KG1 (cell line): ENCODE measurements at regions not wholly inside any gene's neighbourhood (a gene's known extent, or its start where the extent isn't known, plus 50 kb on each side); places are given as distances from the start of the nearest gene placed in this dataset.
"Not testable (repeated sequence)": the region's sequence is repeated elsewhere in the genome, so short reads cannot be mapped to it uniquely, and the experiment has no call there.

Experiments
- DNase-seq: peaks from one replicate; lab custom pipeline; 2025; lab: John Stamatoyannopoulos, UW

DNA sequence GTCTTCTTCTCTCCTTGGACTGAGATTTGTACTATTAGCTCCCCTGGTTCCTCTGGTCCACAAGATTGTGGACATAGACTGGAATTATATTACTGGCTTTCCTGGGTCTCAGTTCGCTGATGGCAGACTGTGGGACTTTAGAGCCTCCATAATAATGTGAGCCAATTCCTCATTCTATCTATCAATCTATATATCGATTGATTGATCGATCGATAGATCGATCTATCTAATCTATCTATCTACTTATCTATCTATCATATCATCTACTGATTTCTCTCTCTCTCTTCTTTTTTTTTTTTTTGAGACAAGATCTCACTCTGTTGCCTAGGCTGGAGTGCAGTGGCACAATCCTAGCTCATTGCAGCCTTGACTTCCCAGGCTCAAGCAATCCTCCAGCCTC is 51.5 kb upstream of the DDR1 start:
- no peak for DNase-seq

DNA sequence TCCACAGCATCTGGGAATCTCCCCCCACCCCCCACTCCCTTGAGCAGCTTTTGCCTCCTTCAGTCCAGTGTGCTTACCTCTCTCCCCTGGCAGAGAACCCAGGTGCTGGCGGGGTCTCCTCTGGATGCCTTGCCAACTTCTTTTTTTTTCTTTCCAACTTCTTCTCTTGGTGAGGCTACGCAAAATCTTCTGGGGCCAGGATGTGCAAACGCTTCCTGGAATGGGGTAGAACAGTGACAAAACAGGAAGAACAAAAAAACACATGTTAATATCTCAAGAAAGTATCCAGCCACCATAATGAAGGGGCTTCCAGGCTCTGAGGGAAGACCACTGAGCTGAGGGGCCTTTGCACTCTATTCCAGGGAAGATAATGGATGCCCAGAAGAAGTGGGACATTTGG is 53.9 kb upstream of the DDR1 start:
- no peak for DNase-seq

DNA sequence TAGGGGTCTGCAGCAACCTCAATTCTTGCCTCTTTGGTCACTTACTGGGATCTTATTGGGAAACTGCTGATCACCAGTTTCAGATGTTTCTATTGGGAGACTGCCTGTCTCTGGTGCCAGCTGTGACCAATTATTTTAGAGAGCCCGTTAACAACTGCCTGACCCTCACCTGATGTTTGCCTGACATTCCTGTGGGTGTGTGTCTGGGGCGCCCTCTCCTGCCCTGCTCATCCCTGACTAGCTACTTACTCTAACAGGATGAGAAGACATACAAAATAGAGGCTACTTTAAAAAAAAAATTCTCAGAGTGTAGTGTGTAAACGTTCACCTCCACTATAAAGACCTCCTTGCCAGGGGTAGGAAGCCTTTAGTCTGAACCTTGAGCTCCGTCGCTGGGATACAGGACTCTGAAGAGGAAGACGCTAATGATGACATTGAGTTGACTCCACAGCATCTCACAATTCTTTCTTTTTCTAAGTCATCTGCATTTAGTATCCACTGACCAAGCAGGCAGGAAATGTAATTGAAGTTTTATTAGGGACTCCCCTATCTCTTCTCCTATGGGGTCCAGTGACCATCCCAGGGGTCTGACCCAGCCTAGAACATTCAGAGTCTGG is 54.6 kb upstream of the DDR1 start:
- DNase-seq, result no peak

GRCh38 chr6:30829033-30829432 is 55.3 kb upstream of the DDR1 start:
- DNase-seq, result no peak

GRCh38 chr6:30828027-30828962 is 56.0 kb upstream of the DDR1 start:
- peak; percentile 26 for DNase-seq

- no peak for DNase-seq
Measured at GRCh38 chr6:30826961-30827342, 57.4 kb upstream of the DDR1 start.

GRCh38 chr6:30824698-30825097 is 59.6 kb upstream of the DDR1 start:
- no peak for DNase-seq

DNA sequence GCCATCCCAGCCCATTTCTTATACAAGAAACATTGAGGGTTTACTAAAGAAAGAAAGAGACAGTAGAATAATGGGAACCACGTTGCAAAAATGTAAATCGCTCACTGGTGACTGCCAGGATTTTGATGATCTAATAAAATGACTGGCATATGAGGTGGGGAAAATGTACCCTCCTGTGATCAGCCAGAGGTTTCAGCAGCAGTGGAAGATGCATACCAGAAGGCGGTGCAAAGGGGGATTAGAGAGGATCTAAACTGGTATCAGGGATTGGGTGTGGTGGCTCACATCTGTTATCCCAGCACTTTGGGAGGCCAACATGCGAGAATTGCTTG is 60.8 kb upstream of the DDR1 start:
- DNase-seq, result no peak

DNA sequence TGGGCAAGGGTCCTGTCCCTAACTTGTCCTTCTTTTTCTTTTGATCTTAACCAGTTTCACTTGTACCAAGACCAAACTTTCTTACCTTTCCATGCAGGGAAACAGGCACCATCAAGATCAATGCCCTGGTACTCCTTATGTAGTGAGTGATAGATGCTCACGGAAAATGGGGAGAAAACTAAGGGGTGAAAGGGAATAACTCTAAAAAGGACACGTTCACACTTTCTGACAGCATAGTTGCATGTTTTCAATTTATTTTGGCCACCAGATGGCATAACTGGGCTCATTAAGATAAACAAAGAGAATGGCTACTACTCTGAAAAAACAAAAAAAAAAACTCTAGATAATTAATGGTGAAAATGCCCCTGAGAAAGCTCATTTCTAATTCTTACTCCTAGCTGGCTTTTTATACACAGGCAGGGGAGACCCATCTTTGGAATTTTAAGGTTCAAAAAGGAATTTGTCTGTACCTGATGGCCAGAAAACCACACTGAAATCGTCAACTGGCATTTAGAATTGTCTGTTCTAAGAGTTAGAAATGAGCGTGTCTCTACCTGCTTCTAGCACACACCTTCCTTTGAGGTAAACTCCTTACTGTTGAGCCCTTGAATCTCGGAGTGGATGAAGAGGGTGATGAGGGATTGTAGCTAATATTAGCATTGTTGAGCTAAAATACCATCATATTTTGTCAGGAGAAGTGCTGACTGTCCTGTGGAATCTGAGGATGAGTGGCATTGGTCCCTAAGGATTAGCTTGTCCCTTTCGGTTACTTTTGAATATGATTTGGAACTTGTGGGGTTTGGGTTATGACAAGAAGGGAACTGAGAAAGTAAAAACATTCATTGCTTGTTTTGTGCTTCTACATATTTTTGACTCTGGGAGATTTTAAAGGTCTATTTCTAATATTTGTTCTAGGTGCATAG is 62.2 kb upstream of the DDR1 start:
- DNase-seq, result peak; percentile 16

- no peak for DNase-seq
Measured at GRCh38 chr6:30820193-30820592, 64.1 kb upstream of the DDR1 start.

DNA sequence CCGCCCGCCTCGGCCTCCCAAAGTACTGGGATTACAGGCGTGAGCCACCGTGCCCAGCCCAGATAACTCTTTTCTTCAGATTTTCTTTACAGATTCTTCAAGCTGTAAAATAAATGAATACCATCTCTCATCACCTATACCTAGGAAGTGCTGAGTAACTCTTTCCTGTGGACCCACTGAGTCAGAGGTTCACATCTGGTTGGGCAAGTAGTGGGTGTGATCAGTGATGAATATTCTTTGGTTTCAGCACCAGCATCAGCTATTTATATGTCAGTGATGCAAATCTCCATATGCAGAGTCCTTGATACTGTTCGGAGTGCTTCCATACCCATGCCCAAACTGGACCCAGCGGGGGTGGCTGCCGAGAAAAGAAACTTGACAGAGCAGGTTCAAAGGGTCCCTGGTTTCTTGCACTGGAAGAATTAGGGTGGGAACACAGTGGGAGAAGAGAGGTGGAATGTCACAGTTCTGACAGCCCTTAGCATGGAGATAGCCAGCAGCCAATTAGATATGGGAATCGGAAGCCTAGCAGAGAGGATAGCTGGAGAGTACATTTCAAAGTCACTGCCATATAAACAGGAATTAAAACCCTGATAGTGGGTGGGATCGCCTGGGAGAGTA is 64.9 kb upstream of the DDR1 start:
- DNase-seq, result no peak

DNA sequence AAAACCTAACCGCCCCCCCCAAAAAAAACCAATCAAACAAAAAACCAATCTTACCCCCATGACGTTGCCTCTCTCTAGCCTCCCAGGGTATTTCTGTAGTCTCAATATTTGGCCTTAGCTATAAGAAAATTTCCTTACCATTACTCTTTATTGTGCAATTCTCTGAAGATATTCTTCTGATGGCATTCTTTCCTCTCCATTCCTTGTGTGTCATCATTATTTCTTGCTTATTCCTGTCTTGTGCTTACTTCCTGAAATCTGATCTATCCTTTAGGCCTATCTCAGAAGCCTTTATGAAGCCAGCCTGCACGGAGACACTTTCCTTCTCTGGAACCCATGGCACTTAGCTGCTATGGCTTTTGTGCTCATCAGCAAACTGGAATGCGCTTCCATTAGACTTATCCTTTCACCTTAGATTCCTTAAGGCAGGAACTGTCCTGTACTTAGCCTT is 65.9 kb upstream of the DDR1 start:
- no peak for DNase-seq

DNA sequence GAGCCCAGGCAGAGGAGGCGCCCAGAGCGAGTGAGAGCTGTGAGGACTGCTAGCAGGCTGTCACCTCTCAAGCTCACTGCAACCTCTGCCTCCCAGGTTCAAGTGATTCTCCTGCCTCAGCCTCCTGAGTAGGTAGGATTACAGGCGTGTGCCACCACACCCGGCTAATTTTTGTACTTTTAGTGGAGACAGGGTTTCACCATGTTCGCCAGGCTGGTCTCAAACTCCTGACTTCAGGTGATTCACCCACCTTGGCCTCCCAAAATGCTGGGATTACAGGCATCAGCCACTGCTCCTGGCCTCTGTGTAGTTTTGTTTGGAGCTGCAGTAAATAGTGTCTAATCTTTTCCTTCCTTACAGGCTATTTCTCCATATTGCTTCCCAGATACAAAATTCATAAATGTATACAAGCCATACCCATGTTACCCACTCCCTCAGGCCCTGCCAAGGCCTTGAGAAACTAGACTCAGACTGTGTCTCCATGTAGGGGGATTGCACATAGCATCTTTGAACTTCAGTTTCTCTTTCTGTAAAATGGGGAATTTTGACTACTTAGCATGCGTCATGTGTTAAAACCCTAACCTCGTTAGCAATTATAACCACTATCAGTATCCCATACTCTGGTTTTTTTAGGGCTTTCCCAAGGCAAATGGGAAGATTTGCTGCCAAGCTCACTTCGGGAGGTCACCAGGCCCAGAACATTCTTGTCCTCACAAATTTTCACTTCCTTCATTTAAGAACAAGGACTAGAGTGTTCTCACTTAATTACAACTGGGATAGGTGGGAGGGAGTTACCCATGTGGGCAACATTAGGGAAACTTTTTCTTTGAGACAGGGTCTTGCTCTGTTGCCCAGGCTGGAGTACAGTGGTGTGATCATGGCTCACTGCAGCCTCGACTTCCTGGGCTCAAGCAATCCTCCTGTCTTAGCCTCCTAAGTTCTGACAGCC is 67.3 kb upstream of the DDR1 start:
- no peak for DNase-seq

DNA sequence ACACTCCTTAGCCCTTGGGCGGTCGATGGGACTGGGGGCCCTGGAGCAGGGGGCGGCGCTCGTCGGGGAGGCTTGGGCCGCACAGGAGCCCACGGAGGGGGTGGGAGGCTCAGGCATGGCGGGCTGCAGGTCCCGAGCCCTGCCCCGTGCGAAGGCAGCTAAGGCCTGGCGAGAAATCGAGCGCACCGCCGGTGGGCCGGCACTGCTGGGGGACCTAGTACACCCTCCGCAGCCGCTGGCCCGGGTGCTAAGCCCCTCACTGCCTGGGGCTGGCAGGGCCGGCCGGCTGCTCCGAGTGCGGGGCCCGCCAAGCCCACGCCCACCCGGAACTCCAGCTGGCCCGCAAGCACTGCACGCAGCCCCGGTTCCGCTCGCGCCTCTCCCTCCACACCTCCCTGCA is 68.0 kb upstream of the DDR1 start:
- DNase-seq, result not testable (repeated sequence)

GRCh38 chr6:30815041-30815742 is 69.1 kb upstream of the DDR1 start:
- not testable (repeated sequence) for DNase-seq

DNA sequence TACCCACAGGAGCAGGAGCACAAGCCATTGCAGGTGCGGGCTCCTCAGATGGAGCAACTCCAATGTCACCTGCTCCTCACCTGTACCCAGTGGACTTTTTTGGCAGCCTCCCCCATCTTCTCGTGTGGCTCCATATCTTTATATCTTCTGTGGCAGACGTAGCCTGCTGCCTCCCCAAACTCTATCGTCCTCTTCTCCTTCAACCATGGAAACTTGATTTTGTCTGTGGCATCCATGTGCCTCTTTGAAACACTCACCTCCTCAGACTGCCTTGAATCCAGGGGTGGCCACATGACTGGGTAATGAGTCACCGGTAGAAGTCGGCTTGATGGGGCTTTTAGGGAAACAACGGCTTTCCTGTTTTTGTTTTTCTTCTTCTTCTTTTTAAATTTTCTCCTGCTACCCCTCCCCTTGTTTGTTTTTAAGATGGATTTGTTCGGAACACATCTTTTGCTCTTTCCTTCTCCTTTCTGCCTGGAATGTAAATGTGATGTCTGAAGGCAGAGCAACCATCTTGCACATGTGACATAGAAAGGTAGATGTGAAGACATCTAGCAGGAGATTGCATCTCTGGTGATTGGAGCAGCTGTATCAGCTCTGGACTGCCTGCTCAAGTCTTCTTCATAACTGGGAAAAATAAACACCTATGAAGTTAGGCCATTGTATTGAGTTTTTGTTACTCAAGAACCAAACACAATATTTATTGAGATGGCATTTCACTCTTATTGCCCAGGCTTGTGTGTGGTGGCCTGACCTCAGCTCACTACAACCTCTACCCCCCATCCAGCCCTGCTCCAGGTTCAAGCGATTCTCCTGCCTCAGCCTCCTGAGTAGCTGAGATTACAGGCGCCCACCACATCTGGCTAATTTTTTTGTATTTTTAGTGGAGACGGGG is 69.9 kb upstream of the DDR1 start:
- DNase-seq, result no peak

DNA sequence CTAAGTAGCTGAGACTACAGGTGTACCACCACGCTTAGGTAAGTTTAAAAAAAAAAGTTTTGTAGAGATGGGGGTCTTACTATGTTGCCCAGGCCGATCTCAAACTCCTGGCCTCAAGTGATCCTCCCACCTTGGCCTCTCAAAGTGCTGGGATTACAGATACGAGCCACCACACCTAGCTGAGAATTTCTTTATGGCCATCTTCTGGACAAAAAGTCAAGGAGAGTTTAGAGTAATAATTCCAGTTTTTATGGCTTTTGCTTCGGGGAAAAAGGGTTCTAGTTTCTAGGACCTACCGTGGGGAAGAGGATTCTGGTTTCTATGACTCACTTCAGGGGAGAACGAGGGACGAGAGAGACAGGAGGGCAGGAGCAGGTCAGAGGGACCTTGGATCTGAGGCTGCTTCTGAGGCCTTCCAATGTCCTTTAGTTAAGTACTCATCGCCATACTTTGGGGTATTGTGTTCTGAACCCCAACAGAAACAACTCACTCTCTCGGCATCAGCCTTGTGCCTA is 69.3 kb upstream of the IER3 start:
- no peak for DNase-seq

- DNase-seq, result no peak
Measured at GRCh38 chr6:30810813-30811339, 66.5 kb upstream of the IER3 start.

DNA sequence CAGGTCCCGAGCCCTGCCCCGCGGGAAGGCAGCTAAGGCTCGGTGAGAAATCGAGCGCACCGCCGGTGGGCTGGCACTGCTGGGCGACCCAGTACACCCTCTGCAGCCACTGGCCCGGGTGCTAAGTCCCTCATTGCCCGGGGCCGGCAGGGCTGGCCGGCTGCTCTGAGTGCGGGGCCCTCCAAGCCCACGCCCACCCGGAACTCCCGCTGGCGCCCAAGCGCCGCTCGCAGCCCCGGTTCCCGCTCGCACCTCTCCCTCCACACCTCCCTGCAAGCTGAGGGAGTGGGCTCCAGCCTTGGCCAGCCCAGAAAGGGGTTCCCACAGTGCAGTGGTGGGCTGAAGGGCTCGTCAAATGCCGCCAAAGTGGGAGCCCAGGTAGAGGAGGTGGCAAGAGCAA is 63.2 kb upstream of the IER3 start:
- not testable (repeated sequence) for DNase-seq
